ENCODE measurements at regions not wholly inside any gene's neighbourhood (a gene's known extent, or its start where the extent isn't known, plus 50 kb on each side); places are given as distances from the start of the nearest gene placed in this dataset.

GRCh38 chr13:22536851-22537250, 643.9 kb upstream of the SGCG start:
- no peak overlapping the region for H3K4me2 ChIP-seq (ENCODE audit: low read depth, low read length)
- intact Hi-C loops (cut with micrococcal nuclease) (no loop called here), in situ Hi-C loops (cut with MboI; ENCODE audit: low sequenced_read_pairs) (no loop called here), dilution Hi-C loops (cut with HindIII; ENCODE audit: low sequenced_read_pairs, unreplicated experiment) (no loop called here)
- H4K8ac ChIP-seq (ENCODE audit: low read depth in 2 of 2, low read length in 2 of 2): no peak overlapping the region
- H3K4me3 ChIP-seq (ENCODE audit: insufficient read depth, low read depth, low read length): no peak overlapping the region
- DNase-seq (no peak), ATAC-seq (ENCODE audit: low read depth) (no peak)
- no TSS peak for BruUV-seq (replicated peaks)
- H2BK5ac ChIP-seq (ENCODE audit: low read depth, low read length, poor library complexity, severe bottlenecking): no peak overlapping the region
- no peak overlapping the region for H2BK15ac ChIP-seq (ENCODE audit: low read depth, low read length)
- H4K5ac ChIP-seq (ENCODE audit: low read depth, low read length): no peak overlapping the region
- H3K4me1 ChIP-seq (ENCODE audit: control insufficient read depth, insufficient read depth, low read length): no peaks in the 10 kb centered on the region
- H3K4ac ChIP-seq (ENCODE audit: low read depth, low read length): no peak overlapping the region
- peaks cover 5% of the 10 kb centered on the region for H3K9me3 ChIP-seq (ENCODE audit: control insufficient read depth, insufficient read depth, low read length)
- no peak overlapping the region for H4K91ac ChIP-seq (ENCODE audit: insufficient read depth, low read depth, low read length)
- no CpG with 5 or more reads among the region's 4 CpGs for WGBS, 2 experiments (ENCODE audit: extremely low coverage in 2 of 2, insufficient read length in 1 of 2)
- no peaks in the 10 kb centered on the region for H4K20me1 ChIP-seq (ENCODE audit: insufficient read depth, low read length)
- H2AFZ ChIP-seq (replicated peaks; ENCODE audit: low read length, poor library complexity): no peak overlapping the region
- no peaks in the 10 kb centered on the region for H3K9me1 ChIP-seq (ENCODE audit: insufficient read depth, low read length)
- H3K36me3 ChIP-seq (ENCODE audit: control insufficient read depth, insufficient read depth, low read length): no peaks in the 10 kb centered on the region
- no peak overlapping the region for H3K56ac ChIP-seq (ENCODE audit: extremely low read depth, insufficient read depth, low read length)
- H3K27me3 ChIP-seq (ENCODE audit: control insufficient read depth, insufficient read depth, low read length): no peaks in the 10 kb centered on the region
- H2AK9ac ChIP-seq (replicated peaks; ENCODE audit: low read depth, low read length, poor library complexity): no peak overlapping the region
- no peak overlapping the region for H2AK5ac ChIP-seq (ENCODE audit: low read depth, low read length)
- no peak overlapping the region for H3K27ac ChIP-seq (ENCODE audit: insufficient read depth, low read length)
- no peak overlapping the region for H3K18ac ChIP-seq (ENCODE audit: low read depth, low read length)
- H3K23ac ChIP-seq (ENCODE audit: low read depth, low read length): no peak overlapping the region
- no peak overlapping the region for H3K9ac ChIP-seq (ENCODE audit: low read depth, low read length)
- CTCF ChIA-PET: no interaction called here
- H2BK120ac ChIP-seq (ENCODE audit: low read depth, low read length): no peak overlapping the region
- no peak overlapping the region for H2BK20ac ChIP-seq (ENCODE audit: low read depth, low read length)
- TF ChIP-seq CTCF (conservative IDR thresholded peaks at IDR 0.05; ENCODE audit: low read depth, low read length) (no peak), MXI1 (IDR thresholded peaks at IDR 0.05; ENCODE audit: borderline replicate concordance, low read depth, low read length) (no peak)
- H3K79me1 ChIP-seq (ENCODE audit: low read depth in 1 of 2, low read length in 2 of 2): no peaks in the 10 kb centered on the region
- POLR2A ChIA-PET (ENCODE audit: unreplicated experiment): no interaction called here
- H3K14ac ChIP-seq (replicated peaks; ENCODE audit: low read depth, low read length): no peak overlapping the region
